ENCODE measurements at regions not wholly inside any gene's neighbourhood (a gene's known extent, or its start where the extent isn't known, plus 50 kb on each side); places are given as distances from the start of the nearest gene placed in this dataset.

DNA sequence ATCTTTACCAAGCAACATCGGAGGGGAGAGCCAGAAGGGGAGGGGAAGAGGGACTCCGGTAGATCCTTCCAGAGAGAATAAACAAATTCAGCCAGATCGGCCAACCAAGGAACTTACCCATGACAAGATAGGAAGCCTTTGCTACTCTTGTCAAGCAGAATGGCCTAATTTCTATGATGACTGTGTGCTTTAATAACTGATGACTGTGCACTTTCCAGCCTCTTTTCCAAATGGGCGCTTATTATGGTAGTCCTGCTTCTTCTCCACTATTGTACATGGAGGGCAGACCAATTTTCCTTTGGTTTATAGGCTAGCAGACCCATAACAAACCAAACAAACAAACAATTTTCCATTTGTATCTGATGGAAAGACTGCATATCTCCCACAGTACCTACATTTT lies 163.8 kb upstream of the RFX3 start:
- Histone ChIP-seq H3K4me1 (ENCODE audit: control insufficient read depth, insufficient read depth, low read length) (no peaks in the 10 kb centered on the region), H3K27ac (ENCODE audit: control insufficient read depth, insufficient read depth) (no peak overlapping the region), H3K27me3 (replicated peaks in 1 of 2; ENCODE audit: control insufficient read depth in 2 of 2, insufficient read depth in 2 of 2, low read length in 1 of 2) (no peaks in the 10 kb centered on the region), H2AFZ (ENCODE audit: control insufficient read depth, low read depth, low read length) (no peak overlapping the region), H3K4me3 (no peak overlapping the region), H3K4me2 (ENCODE audit: control insufficient read depth, insufficient read depth) (no peak overlapping the region), H3K9me3 (replicated peaks; ENCODE audit: control insufficient read depth, insufficient read depth, low read length) (no peaks in the 10 kb centered on the region), H3K79me2 (ENCODE audit: control insufficient read depth, insufficient read depth, low read length) (no peaks in the 10 kb centered on the region), H3K9ac (ENCODE audit: control insufficient read depth, insufficient read depth, low read length) (no peak overlapping the region), H4K20me1 (ENCODE audit: control insufficient read depth, insufficient read depth) (no peaks in the 10 kb centered on the region), H3K36me3 (ENCODE audit: control insufficient read depth in 2 of 2, insufficient read depth in 2 of 2, low read length in 1 of 2) (no peaks in the 10 kb centered on the region)
- WGBS (ENCODE audit: insufficient coverage, insufficient replicate concordance, low lambda C conversion rate, missing lambda C conversion rate): 86% methylated on average over 4 of the region's 4 CpGs
- SMC1A ChIA-PET (ENCODE audit: uncharacterized antibody, unreplicated experiment): no interaction called here
- CTCF ChIA-PET: no interaction called here
- no peak for TF ChIP-seq ZNF24 (IDR thresholded peaks at IDR 0.05)
- no peak for TF ChIP-seq NFYA (IDR thresholded peaks at IDR 0.05; ENCODE audit: borderline replicate concordance, low read depth, low read length)
- TF ChIP-seq, protein P1, sequence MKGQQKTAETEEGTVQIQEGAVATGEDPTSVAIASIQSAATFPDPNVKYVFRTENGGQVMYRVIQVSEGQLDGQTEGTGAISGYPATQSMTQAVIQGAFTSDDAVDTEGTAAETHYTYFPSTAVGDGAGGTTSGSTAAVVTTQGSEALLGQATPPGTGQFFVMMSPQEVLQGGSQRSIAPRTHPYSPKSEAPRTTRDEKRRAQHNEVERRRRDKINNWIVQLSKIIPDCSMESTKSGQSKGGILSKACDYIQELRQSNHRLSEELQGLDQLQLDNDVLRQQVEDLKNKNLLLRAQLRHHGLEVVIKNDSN (IDR thresholded peaks at IDR 0.05; ENCODE audit: borderline replicate concordance, extremely low read length, insufficient read depth, low read depth, low read length): no peak
- TF ChIP-seq FOS (IDR thresholded peaks at IDR 0.05; ENCODE audit: borderline replicate concordance, extremely low read depth, insufficient read length): no peak
- TF ChIP-seq CHD4 (IDR thresholded peaks at IDR 0.05): no peak
- no peak for TF ChIP-seq ZNF217 (IDR thresholded peaks at IDR 0.05)
- TF ChIP-seq, protein P2, sequence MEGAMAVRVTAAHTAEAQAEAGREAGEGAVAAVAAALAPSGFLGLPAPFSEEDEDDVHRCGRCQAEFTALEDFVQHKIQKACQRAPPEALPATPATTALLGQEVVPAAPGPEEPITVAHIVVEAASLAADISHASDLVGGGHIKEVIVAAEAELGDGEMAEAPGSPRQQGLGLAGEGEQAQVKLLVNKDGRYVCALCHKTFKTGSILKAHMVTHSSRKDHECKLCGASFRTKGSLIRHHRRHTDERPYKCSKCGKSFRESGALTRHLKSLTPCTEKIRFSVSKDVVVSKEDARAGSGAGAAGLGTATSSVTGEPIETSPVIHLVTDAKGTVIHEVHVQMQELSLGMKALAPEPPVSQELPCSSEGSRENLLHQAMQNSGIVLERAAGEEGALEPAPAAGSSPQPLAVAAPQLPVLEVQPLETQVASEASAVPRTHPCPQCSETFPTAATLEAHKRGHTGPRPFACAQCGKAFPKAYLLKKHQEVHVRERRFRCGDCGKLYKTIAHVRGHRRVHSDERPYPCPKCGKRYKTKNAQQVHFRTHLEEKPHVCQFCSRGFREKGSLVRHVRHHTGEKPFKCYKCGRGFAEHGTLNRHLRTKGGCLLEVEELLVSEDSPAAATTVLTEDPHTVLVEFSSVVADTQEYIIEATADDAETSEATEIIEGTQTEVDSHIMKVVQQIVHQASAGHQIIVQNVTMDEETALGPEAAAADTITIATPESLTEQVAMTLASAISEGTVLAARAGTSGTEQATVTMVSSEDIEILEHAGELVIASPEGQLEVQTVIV (IDR thresholded peaks at IDR 0.05; ENCODE audit: borderline replicate concordance, partially characterized antibody): no peak
- TF ChIP-seq, protein P3, sequence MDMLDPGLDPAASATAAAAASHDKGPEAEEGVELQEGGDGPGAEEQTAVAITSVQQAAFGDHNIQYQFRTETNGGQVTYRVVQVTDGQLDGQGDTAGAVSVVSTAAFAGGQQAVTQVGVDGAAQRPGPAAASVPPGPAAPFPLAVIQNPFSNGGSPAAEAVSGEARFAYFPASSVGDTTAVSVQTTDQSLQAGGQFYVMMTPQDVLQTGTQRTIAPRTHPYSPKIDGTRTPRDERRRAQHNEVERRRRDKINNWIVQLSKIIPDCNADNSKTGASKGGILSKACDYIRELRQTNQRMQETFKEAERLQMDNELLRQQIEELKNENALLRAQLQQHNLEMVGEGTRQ (IDR thresholded peaks at IDR 0.05; ENCODE audit: borderline replicate concordance, low read depth, low read length): no peak
- no peak for TF ChIP-seq NBN (IDR thresholded peaks at IDR 0.05)
- no peak for TF ChIP-seq STAT3 (IDR thresholded peaks at IDR 0.05; ENCODE audit: low read depth, low read length)
- TF ChIP-seq CREB1 (IDR thresholded peaks at IDR 0.05; ENCODE audit: low read depth): no peak
- no peak for TF ChIP-seq ZZZ3 (IDR thresholded peaks at IDR 0.05; ENCODE audit: control insufficient read depth, insufficient read length, low read depth)
- no peak for TF ChIP-seq RUNX3 (IDR thresholded peaks at IDR 0.05; ENCODE audit: low read length)
- no peak for TF ChIP-seq ZBED1 (IDR thresholded peaks at IDR 0.05; ENCODE audit: borderline replicate concordance)
- TF ChIP-seq SP1 (IDR thresholded peaks at IDR 0.05; ENCODE audit: low read depth, low read length): no peak
- DNase-seq (ENCODE audit: low read depth, low spot score): no peak
- no peak for ATAC-seq
- RAD21 ChIA-PET (ENCODE audit: unreplicated experiment): no interaction called here
- intact Hi-C loops (cut with micrococcal nuclease; ENCODE audit: unreplicated experiment) (no loop called here), in situ Hi-C loops (cut with MboI) (no loop called here)
- FAIRE-seq: no peak
- no TSS peak for BruUV-seq (replicated peaks)
- POLR2A ChIA-PET: no interaction called here
